Common myeloid progenitor, CD34-positive (primary cell): ENCODE measurements at regions not wholly inside any gene's neighbourhood (a gene's known extent, or its start where the extent isn't known, plus 50 kb on each side); places are given as distances from the start of the nearest gene placed in this dataset.

ENCODE experiments used
- CTCF ChIA-PET: fragments of 350-600 bp; sonication (Branson Sonifier 250); formaldehyde crosslinking; loops from one replicate; lab custom pipeline; 2021; ENCODE audit warnings: antibody characterized with exemption; lab: Charles Lee
- POLR2A ChIA-PET: fragments of 350-600 bp; sonication (Branson Sonifier 250); formaldehyde crosslinking; loops from one replicate; lab custom pipeline; 2021; ENCODE audit warnings: antibody characterized with exemption; lab: Charles Lee
- DNase-seq, 3 donors: peaks; one replicate each; pipeline versions ENCODE4 v3.0.0 to v3.0.0-alpha.2; 2013
- H3K27ac ChIP-seq, 2 experiments: 1 replicate in 1 of 2; 2 replicates in 1 of 2; pipeline ENCODE4 v1.7.0; 2013; ENCODE audit warnings: inconsistent platforms in 2 of 2, low read length in 2 of 2, mild to moderate bottlenecking in 2 of 2, low read depth in 1 of 2, moderate library complexity in 1 of 2; ENCODE audit not compliant: severe bottlenecking in 2 of 2, insufficient read depth in 1 of 2, poor library complexity in 1 of 2
- H3K27me3 ChIP-seq, 5 experiments: replicated peaks in 2 of 5; 1 replicate in 3 of 5; 2 replicates in 2 of 5; pipeline versions ENCODE4 v1.6.1 to v1.7.0; 2013; ENCODE audit warnings: low read length in 4 of 5, mild to moderate bottlenecking in 2 of 5, moderate library complexity in 2 of 5, inconsistent platforms in 1 of 5; ENCODE audit not compliant: insufficient read depth in 5 of 5, control insufficient read depth in 4 of 5
- H3K36me3 ChIP-seq, 4 experiments: 1 replicate in 2 of 4; 2 replicates in 2 of 4; pipeline versions ENCODE4 v1.6.1 to v1.7.0; 2013; ENCODE audit warnings: low read length in 3 of 4, control low read depth in 1 of 4, mild to moderate bottlenecking in 1 of 4; ENCODE audit not compliant: control insufficient read depth in 4 of 4, insufficient read depth in 4 of 4
- H3K4me1 ChIP-seq, 4 experiments: 1 replicate in 3 of 4; 2 replicates in 1 of 4; pipeline versions ENCODE4 v1.6.1 to v1.7.1; 2013; ENCODE audit warnings: low read length in 3 of 4, mild to moderate bottlenecking in 3 of 4, control low read depth in 1 of 4, inconsistent platforms in 1 of 4, moderate library complexity in 1 of 4; ENCODE audit not compliant: control insufficient read depth in 4 of 4, insufficient read depth in 4 of 4; ENCODE audit errors: control extremely low read depth in 1 of 4
- H3K4me3 ChIP-seq, 7 experiments: 1 replicate in 4 of 7; 2 replicates in 3 of 7; pipeline versions ENCODE4 v1.5.1 to v1.7.0; 2013; ENCODE audit warnings: mild to moderate bottlenecking in 7 of 7, low read length in 6 of 7, moderate library complexity in 6 of 7, inconsistent platforms in 2 of 7, low read depth in 2 of 7, control low read depth in 1 of 7; ENCODE audit not compliant: insufficient read depth in 4 of 7, control insufficient read depth in 1 of 7; ENCODE audit errors: extremely low read depth in 1 of 7
- H3K9me3 ChIP-seq, 5 experiments: 1 replicate in 4 of 5; 2 replicates in 1 of 5; pipeline versions ENCODE4 v1.6.1 to v1.7.1; 2013; ENCODE audit warnings: low read length in 4 of 5, mild to moderate bottlenecking in 2 of 5, inconsistent platforms in 1 of 5, low read depth in 1 of 5, moderate library complexity in 1 of 5; ENCODE audit not compliant: control insufficient read depth in 4 of 5, insufficient read depth in 2 of 5; ENCODE audit errors: control extremely low read depth in 1 of 5
- WGBS: methylation state at CpG from one replicate; pipeline ENCODE4 v1.1.5; 2013; ENCODE audit not compliant: insufficient coverage; 5-methylcytosine and 5-hydroxymethylcytosine counted together

GRCh38 chr2:163259489-163259888 lies 420.9 kb upstream of the KCNH7 start:
- CTCF ChIA-PET = no interaction called here
- H3K27ac ChIP-seq = no peak overlapping the region
- H3K9me3 ChIP-seq = no peaks in the 10 kb centered on the region
- no peaks in the 10 kb centered on the region for H3K27me3 ChIP-seq
- no peak for DNase-seq
- no peak overlapping the region for H3K4me3 ChIP-seq
- POLR2A ChIA-PET = no interaction called here
- H3K36me3 ChIP-seq = no peaks in the 10 kb centered on the region
- no peaks in the 10 kb centered on the region for H3K4me1 ChIP-seq

GRCh38 chr2:163255086-163255485 lies 416.5 kb upstream of the KCNH7 start:
- H3K27ac ChIP-seq = no peak overlapping the region
- ChIA-PET CTCF (interaction anchor here (1.1 kb wide), 1 partner anchor 10 kb away, joined by 3 read pairs; no protein-coding TSS in a partner anchor), POLR2A (no interaction called here)
- no peaks in the 10 kb centered on the region for H3K4me1 ChIP-seq
- H3K9me3 ChIP-seq = no peaks in the 10 kb centered on the region
- DNase-seq = no peak
- H3K36me3 ChIP-seq = no peaks in the 10 kb centered on the region
- no peak overlapping the region for H3K4me3 ChIP-seq
- no peaks in the 10 kb centered on the region for H3K27me3 ChIP-seq

- ChIA-PET CTCF (interaction anchor here (1.5 kb wide), 1 partner anchor 1284 kb away, joined by 3 read pairs; no protein-coding TSS in a partner anchor), POLR2A (interaction anchor here (0.6 kb wide), 1 partner anchor 514 kb away, joined by 3 read pairs; no protein-coding TSS in a partner anchor)
- H3K9me3 ChIP-seq = no peaks in the 10 kb centered on the region
- no peaks in the 10 kb centered on the region for H3K36me3 ChIP-seq
- 91% methylated on average over 1 of the region's 6 CpGs for WGBS
- no peak overlapping the region for H3K27ac ChIP-seq
- H3K4me1 ChIP-seq = no peaks in the 10 kb centered on the region
- no peak overlapping the region for H3K4me3 ChIP-seq
- H3K27me3 ChIP-seq = no peaks in the 10 kb centered on the region
- no peak for DNase-seq
Observed at GRCh38 chr2:163253621-163254285, 415.2 kb upstream of the KCNH7 start.

GRCh38 chr2:163252199-163252598 lies 413.6 kb upstream of the KCNH7 start:
- Histone ChIP-seq H3K27me3 (no peaks in the 10 kb centered on the region), H3K36me3 (no peaks in the 10 kb centered on the region), H3K4me1 (no peaks in the 10 kb centered on the region), H3K9me3 (no peaks in the 10 kb centered on the region), H3K27ac (no peak overlapping the region), H3K4me3 (no peak overlapping the region)
- POLR2A ChIA-PET = no interaction called here
- WGBS = no CpG with 5 or more reads among the region's 3 CpGs
- CTCF ChIA-PET = interaction anchor here (1.1 to 1.4 kb wide), 2 partner anchors 10 to 21 kb away, joined by 3 to 4 read pairs; no protein-coding TSS in a partner anchor
- no peak for DNase-seq

GRCh38 chr2:163248376-163249253 lies 410.0 kb upstream of the KCNH7 start:
- H3K4me3 ChIP-seq = no peak overlapping the region
- no peak for DNase-seq

GRCh38 chr2:163247847-163248220 lies 409.3 kb upstream of the KCNH7 start:
- H3K27me3 ChIP-seq = no peaks in the 10 kb centered on the region
- H3K4me1 ChIP-seq = no peaks in the 10 kb centered on the region
- ChIA-PET CTCF (no interaction called here), POLR2A (no interaction called here)
- no peak for DNase-seq
- no peak overlapping the region for H3K27ac ChIP-seq
- H3K4me3 ChIP-seq = no peak overlapping the region
- 100% methylated on average over 1 of the region's 2 CpGs for WGBS
- H3K9me3 ChIP-seq = peaks cover 0 to 1% (median 0%) of the 10 kb centered on the region in 5 experiments
- no peaks in the 10 kb centered on the region for H3K36me3 ChIP-seq

More at GRCh38 chr2:163248376-163249253, 410.0 kb upstream of the KCNH7 start:
- Histone ChIP-seq H3K4me1 (no peaks in the 10 kb centered on the region), H3K27ac (no peak overlapping the region), H3K27me3 (no peaks in the 10 kb centered on the region), H3K9me3 (peaks cover 0 to 1% (median 0%) of the 10 kb centered on the region in 5 experiments), H3K36me3 (no peaks in the 10 kb centered on the region)
- WGBS = 85% methylated on average over 3 of the region's 5 CpGs
- POLR2A ChIA-PET = no interaction called here
- CTCF ChIA-PET = no interaction called here
